NCI-H2107 (cell line): ENCODE measurements at regions not wholly inside any gene's neighbourhood (a gene's known extent, or its start where the extent isn't known, plus 50 kb on each side); places are given as distances from the start of the nearest gene placed in this dataset.

ENCODE experiments used
- DNase-seq: peaks from one replicate; lab custom pipeline; 2025; lab: John Stamatoyannopoulos, UW

GRCh38 chr20:11581271-11581670 is 336.4 kb upstream of the BTBD3 start:
- DNase-seq, result no peak

- no peak for DNase-seq
These were observed 335.6 kb upstream of the BTBD3 start for GRCh38 chr20:11582060-11582459.

GRCh38 chr20:11585752-11586352 is 331.8 kb upstream of the BTBD3 start:
- no peak for DNase-seq

GRCh38 chr20:11588875-11589274 is 328.8 kb upstream of the BTBD3 start:
- DNase-seq, result no peak

GRCh38 chr20:11591965-11592364 is 325.7 kb upstream of the BTBD3 start:
- no peak for DNase-seq

GRCh38 chr20:11604339-11604738 is 313.4 kb upstream of the BTBD3 start:
- no peak for DNase-seq

- no peak for DNase-seq
These were observed 310.6 kb upstream of the BTBD3 start for GRCh38 chr20:11607047-11607446.

- DNase-seq, result no peak
These were observed 309.0 kb upstream of the BTBD3 start for GRCh38 chr20:11608736-11609135.

GRCh38 chr20:11624704-11625103 is 293.0 kb upstream of the BTBD3 start:
- DNase-seq, result no peak

GRCh38 chr20:11626551-11626950 is 291.1 kb upstream of the BTBD3 start:
- no peak for DNase-seq

GRCh38 chr20:11642866-11643265 is 274.8 kb upstream of the BTBD3 start:
- no peak for DNase-seq

GRCh38 chr20:11646359-11646758 is 271.3 kb upstream of the BTBD3 start:
- no peak for DNase-seq

- no peak for DNase-seq
These were observed 267.1 kb upstream of the BTBD3 start for GRCh38 chr20:11650566-11650965.

GRCh38 chr20:11651138-11651537 is 266.6 kb upstream of the BTBD3 start:
- DNase-seq, result no peak

- DNase-seq, result no peak
These were observed 266.0 kb upstream of the BTBD3 start for GRCh38 chr20:11651647-11652046.

GRCh38 chr20:11652128-11652527 is 265.6 kb upstream of the BTBD3 start:
- DNase-seq, result no peak

- no peak for DNase-seq
These were observed 262.9 kb upstream of the BTBD3 start for GRCh38 chr20:11654766-11655165.

- DNase-seq, result no peak
These were observed 257.0 kb upstream of the BTBD3 start for GRCh38 chr20:11660673-11661072.

GRCh38 chr20:11671015-11671511 is 246.6 kb upstream of the BTBD3 start:
- no peak for DNase-seq

GRCh38 chr20:11672959-11673358 is 244.7 kb upstream of the BTBD3 start:
- DNase-seq, result no peak

GRCh38 chr20:11675920-11676629 is 241.6 kb upstream of the BTBD3 start:
- DNase-seq, result no peak

GRCh38 chr20:11676630-11677287 is 240.9 kb upstream of the BTBD3 start:
- no peak for DNase-seq

GRCh38 chr20:11677428-11677827 is 240.3 kb upstream of the BTBD3 start:
- DNase-seq, result no peak
